ENCODE measurements at regions not wholly inside any gene's neighbourhood (a gene's known extent, or its start where the extent isn't known, plus 50 kb on each side); places are given as distances from the start of the nearest gene placed in this dataset.
"Not testable (repeated sequence)": the region's sequence is repeated elsewhere in the genome, so short reads cannot be mapped to it uniquely, and the experiment has no call there.

- no peak for DNase-seq
Observed at GRCh38 chr11:106281455-106282173, 204.2 kb downstream of the AASDHPPT start.

GRCh38 chr11:106286881-106287504 lies 209.5 kb downstream of the AASDHPPT start:
- DNase-seq, result no peak

- DNase-seq, result no peak
Observed at GRCh38 chr11:106288057-106288456, 210.6 kb downstream of the AASDHPPT start.

- DNase-seq, result no peak
Observed at GRCh38 chr11:106288822-106289387, 211.4 kb downstream of the AASDHPPT start.

GRCh38 chr11:106292526-106292925 lies 215.1 kb downstream of the AASDHPPT start:
- DNase-seq, result no peak

GRCh38 chr11:106295974-106296373 lies 218.5 kb downstream of the AASDHPPT start:
- no peak for DNase-seq

GRCh38 chr11:106302416-106302815 lies 225.0 kb downstream of the AASDHPPT start:
- no peak for DNase-seq

- no peak for DNase-seq
Observed at GRCh38 chr11:106304274-106304673, 226.8 kb downstream of the AASDHPPT start.

- no peak for DNase-seq
Observed at GRCh38 chr11:106305458-106305857, 228.0 kb downstream of the AASDHPPT start.

GRCh38 chr11:106306942-106307341 lies 229.5 kb downstream of the AASDHPPT start:
- no peak for DNase-seq

- no peak for DNase-seq
Observed at GRCh38 chr11:106309070-106309684, 231.7 kb downstream of the AASDHPPT start.

- DNase-seq, result no peak
Observed at GRCh38 chr11:106311531-106312230, 234.2 kb downstream of the AASDHPPT start.

GRCh38 chr11:106317208-106317773 lies 239.8 kb downstream of the AASDHPPT start:
- not testable (repeated sequence) for DNase-seq

GRCh38 chr11:106321601-106322000 lies 244.1 kb downstream of the AASDHPPT start:
- no peak for DNase-seq

- no peak for DNase-seq
Observed at GRCh38 chr11:106322106-106322505, 244.6 kb downstream of the AASDHPPT start.

GRCh38 chr11:106326087-106326486 lies 248.6 kb downstream of the AASDHPPT start:
- DNase-seq, result no peak

- no peak for DNase-seq
Observed at GRCh38 chr11:106327134-106327533, 249.7 kb downstream of the AASDHPPT start.

- DNase-seq, result no peak
Observed at GRCh38 chr11:106327637-106328036, 250.2 kb downstream of the AASDHPPT start.

GRCh38 chr11:106329273-106330018 lies 252.0 kb downstream of the AASDHPPT start:
- no peak for DNase-seq

- DNase-seq, result no peak
Observed at GRCh38 chr11:106331176-106331575, 253.7 kb downstream of the AASDHPPT start.

GRCh38 chr11:106333678-106334077 lies 256.2 kb downstream of the AASDHPPT start:
- DNase-seq, result no peak

GRCh38 chr11:106344394-106344793 lies 266.9 kb downstream of the AASDHPPT start:
- DNase-seq, result no peak

All from NCI-H510A (cell line).